DMS53 treated with DMSO at 0.1 percent for 48 hours (cell line): ENCODE measurements at regions not wholly inside any gene's neighbourhood (a gene's known extent, or its start where the extent isn't known, plus 50 kb on each side); places are given as distances from the start of the nearest gene placed in this dataset.
A peak's percentile ranks its signal among the peaks of the same experiment; 100 is the strongest.
"Not testable (repeated sequence)": the region's sequence is repeated elsewhere in the genome, so short reads cannot be mapped to it uniquely, and the experiment has no call there.

Experiments
- DNase-seq: peaks from one replicate; lab custom pipeline; 2025; ENCODE audit not compliant: unreplicated experiment; lab: John Stamatoyannopoulos, UW

DNA sequence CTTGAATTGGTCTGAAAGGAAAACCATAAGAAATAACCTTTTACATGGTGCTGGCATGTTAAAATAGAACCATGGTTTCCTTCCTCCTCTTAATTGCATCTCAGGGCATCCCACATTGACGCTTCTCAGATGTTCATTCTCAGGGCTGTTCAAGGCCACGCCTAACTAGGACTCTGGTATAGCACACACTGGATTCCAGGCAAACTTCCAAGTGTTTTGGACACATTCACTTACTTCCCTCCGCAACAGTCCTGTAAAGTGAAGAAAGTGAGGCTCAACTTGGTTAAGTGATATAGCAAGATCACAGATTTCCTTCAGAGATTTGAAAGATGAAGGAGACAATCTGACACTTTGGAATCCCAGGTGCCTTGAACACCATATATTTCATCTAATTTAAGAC lies 244.8 kb downstream of the DUSP10 start:
- no peak for DNase-seq

DNA sequence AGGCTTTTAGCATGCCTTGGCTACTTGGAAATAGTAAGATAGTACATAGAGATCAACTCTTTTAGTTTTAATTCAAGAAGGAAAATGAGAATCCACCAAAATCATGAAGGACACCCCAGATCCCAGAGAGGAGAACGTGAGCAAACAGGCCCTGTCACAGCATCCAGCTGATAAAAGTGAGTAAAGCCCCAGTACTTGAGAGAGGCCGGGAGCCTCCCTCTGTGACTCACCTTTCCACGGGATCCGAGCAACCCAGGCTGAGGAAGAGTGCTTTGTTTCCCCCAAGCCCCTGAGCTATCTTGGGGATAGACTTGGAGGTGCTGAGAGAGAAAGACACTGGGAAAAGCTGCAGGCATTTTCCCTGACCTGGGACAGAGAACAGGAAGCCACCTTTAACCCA lies 238.6 kb downstream of the DUSP10 start:
- no peak for DNase-seq

DNA sequence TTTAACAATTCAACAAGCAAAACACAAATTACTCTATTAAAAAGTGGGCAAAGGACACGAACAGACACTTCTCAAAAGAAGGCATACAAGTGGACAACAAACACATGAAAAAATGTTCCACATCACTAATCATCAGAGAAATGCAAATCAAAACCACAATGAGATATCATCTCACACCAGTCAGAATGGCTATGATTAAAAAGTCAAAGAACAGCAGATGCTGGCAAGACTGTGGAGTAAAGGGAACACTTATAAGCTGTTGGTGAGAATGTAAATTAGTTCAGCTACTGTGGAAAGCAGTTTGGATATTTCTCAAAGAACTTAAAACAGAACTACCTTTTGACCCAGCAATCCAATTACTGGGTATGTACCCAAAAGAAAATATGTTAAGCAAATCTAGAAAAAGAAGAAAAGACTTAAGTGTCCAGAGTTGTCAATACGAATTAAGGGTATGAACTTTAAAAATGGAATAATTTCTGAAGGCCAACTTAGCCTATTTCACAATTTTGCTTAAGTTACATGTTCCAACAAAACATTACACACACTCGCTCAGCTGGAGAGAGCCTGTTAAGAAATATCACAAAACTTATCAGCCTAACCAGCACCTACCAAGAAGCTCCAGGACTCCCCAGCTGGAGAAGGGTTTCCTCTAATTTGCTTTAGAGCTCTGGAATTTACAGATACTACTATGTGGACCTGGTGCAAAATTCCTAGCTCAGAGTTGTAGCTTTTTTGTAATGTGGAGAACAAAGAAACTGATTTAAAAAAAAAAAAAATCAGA lies 232.1 kb downstream of the DUSP10 start:
- DNase-seq: no peak

DNA sequence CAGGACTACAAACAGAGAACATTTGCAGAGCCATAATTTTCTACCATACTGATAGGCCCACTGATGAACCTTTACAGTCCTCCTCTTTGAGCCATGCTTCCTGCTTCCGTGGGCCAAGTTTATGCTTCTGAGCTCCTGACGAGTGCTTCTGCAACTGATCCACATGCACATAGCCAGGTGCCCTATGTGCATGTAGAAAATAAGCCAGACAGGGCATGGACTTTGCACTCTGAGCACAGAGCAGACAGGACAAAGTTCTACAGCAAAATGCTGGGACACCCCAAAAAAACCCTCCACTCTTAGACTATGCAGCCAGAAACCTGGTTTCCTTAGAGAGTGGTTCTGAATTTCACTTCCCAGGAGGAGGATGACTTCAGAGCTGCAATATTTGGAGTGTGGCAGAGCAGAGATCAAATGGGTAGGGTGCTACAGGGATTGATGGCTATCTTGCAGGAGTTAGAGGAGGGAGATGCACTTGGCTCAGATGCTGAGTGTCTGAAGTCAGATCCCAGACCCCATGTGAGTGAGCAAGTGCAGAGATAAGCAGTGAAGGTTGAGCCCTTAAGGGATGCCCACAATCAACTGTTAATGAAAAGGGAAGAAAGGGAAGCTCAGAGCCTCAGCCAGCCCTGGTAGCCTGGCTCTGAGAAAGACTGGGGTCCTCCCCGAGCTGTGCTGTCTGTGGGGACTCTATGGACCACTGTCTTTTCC lies 230.9 kb downstream of the DUSP10 start:
- peak; percentile 7 for DNase-seq

DNA sequence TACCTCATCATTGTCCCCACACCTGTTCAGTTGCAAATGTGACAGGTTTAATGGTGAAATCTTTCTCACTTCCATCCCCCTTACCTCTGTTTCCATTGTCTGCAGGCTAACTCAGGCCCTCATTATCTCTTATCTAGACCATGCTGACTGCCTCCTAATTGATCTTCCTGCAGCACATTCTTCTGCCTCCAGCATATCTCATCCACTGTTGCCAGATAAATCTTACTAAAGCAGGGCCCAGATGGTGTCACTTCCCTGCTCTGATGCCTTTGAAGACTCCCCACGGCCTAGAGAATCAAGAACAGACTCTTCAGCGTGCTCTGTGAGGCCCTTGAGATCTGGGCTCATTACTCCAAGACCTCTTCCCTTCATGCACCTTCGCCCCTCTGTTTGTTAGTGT lies 230.1 kb downstream of the DUSP10 start:
- no peak for DNase-seq

DNA sequence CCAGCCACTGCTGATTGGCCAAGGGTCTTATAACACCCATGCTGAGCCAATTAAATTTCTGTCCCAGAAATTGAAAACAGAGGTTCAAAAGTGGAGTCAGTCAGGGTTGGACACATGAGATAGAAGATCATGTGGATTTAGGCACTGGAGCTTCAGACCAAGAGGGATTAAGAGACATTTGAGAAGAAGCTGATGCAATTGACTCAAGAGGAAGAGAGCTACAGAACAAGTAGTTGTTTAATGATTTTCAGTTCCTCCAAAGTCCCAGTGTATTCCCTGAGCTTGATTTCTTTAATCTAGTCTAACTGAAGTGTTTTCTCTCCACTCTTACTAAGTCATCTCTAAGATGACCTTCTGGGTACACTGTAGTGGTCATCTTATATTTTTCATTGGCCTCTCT lies 227.1 kb downstream of the DUSP10 start:
- no peak for DNase-seq

DNA sequence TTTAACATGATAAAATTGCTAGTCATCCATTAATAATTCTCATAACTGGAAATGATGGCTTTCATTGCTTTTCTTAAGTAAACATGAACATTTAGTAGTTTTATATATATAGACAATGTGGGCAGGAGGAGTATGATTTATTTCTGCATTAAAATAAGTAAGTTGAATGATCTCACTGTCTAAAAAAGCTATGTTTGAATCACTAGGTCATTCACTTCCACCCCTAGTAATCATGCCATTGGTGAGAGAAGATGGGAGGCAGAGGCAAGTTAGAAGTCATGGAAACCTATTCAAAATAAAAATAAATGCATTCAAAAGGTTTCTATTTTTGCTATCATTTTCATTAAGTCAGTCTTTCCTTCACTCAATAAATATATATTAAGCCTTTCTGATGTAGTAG lies 226.4 kb downstream of the DUSP10 start:
- no peak for DNase-seq

DNA sequence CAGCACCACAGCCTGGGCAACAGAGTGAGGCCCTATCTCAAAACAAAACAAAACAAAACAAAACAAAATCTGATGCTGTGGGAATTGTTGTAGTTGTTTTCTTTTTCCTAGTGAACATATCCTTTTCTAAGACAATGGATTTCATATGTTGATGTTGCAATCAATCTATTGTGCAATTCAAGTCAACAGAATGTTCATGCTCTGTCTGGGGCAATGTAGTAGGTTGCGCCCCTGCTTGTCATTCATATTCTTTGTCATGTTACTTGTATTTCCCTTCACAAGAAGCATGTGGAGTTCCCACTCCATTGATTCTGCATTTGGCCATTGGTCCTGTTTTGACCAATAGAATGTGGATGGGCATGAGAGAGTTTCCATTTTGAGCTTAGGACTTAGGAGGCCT lies 223.9 kb downstream of the DUSP10 start:
- no peak for DNase-seq

DNA sequence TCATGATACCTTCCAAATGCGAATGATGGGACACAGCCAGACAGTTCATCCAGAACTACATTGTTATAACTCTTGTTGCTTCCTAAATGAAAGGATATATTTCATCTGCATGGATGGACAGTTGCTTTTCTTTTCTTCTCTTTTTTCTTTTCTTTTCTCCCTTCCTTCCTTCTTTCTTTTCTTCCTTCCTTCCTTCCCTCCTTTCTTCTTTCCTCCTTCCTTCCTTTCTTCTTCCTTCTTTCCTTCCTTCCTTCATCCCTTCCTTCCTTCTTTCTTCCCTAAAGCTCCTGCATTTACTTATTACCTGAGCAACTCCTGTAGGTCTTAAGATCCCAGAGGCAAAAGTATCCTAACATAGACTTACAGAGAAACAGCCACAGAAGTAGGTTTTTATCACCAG lies 221.6 kb downstream of the DUSP10 start:
- DNase-seq: no peak

DNA sequence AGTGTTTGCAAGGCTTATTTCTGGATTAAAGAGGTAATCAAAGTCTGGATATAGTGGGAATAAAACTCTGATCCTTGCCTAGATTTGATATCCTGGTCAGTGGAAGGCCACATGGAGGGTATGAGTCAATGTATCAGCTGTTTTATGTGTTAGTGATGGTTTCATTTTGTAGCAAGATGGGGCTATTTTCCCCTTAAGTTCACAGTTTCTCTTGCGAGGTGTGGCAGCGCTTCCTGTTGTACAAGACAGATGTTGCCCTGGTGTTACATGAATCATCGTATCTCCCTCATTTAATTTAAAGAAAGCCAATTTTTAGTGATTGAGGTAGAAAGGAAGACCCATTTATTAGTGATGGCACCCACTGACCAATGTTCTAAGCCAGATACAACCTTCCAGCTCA lies 220.2 kb downstream of the DUSP10 start:
- DNase-seq: no peak

DNA sequence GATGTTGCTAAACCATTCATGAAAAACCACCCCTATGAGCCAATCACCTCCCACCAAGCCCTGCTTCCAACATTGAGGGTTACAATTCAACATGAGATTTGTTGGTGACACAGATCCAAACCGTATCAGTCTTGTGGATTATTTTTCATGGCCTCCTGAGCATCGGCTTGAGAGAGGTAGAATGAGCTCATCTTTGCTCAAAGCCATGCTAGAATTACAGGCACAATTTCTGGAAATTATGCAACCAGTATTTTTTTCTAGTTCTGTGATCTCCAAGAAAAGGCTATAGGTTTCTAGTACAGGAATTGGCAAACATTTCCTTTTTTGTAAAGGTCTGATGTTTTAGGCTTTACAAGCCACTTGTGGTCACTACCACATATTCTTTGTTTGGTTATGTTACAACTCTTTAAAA lies 219.4 kb downstream of the DUSP10 start:
- no peak for DNase-seq

DNA sequence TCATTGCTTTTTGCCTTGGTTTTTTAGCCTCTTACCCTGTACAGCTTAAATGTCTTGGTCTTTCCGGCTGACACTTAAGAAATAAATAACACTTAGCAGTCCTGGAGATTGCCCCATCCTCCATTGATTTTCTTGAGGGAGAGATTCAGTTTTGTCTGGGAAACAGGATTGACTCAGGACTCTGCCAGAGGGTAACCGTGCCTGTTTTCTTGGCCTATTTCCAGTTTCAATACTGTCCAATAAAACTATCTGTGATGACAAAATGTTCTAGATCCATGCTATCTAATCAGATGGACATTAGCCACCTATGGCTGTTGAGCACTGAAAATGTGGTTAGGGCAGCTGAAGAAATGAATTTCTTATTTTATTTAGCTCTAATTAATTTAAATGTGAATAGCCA lies 216.1 kb downstream of the DUSP10 start:
- no peak for DNase-seq

DNA sequence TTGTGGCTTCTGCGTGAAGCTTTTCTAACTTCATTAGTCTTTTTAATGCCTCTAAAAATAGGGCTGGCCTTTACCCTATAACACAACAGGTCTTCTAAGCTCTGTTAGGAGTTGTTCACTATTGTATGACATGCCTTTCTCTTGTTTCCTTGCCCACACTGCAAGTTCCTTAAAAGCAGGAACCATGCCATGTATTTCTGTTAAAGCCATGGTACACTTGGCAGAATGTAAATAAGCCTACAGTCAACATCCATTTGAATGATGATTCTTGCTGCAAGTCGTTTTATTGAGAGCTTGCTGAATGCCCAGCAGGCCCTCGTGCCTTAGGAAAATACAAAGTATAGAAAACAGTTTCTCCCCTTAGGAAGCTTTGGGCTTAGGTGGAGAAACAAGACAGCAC lies 214.6 kb downstream of the DUSP10 start:
- peak; percentile 15 for DNase-seq

DNA sequence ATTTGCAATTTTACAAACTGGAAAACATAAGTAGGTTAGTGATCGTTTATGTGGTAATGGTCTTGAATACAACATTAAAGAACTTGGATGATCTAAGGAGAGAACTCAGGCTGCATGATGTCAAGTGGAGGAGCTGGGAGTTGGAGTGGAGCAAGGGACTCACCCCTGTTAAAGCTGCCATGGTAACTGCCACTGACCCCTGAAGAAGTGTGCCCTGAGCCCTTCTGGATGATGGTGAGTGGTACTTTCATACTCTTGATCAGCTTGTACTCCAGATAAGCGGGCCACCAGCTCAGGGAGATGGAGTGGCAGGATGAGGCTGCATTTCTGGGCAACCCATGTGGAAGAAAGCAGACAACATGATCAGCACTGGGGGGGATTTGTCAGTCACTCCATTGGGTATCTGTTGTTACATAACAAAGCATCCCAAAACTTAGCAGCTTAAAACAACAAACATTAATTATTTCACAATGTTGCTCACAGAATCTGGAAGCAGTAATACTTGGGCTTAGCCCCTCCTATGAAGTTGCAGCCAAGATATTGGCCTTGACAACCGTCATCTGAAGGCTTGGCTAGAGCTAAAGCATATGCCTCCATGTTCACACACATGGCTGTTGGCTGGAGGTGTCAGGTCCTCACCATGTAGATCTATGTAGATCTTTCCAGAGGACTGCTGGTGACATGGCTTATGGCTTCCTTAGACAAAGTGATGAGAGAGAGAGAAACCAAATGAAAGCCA lies 213.8 kb downstream of the DUSP10 start:
- DNase-seq: no peak

DNA sequence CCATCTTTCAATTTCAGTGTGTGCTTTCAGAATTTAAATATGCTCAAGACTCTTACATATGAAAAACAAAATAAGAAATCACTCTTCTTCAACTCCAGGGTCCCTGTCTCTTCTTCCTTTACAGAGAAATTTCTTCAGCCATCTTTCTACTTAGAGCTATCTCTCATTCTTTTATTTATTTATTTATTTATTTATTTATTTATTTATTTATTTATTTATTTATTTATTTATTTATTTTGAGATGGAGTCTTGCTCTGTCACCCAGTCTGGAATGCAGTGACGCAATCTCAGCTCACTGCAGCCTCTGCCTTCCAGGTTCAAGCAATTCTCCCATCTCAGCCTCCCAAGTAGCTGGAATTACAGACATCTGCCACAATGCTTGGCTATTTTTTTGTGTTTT lies 211.7 kb downstream of the DUSP10 start:
- not testable (repeated sequence) for DNase-seq

DNA sequence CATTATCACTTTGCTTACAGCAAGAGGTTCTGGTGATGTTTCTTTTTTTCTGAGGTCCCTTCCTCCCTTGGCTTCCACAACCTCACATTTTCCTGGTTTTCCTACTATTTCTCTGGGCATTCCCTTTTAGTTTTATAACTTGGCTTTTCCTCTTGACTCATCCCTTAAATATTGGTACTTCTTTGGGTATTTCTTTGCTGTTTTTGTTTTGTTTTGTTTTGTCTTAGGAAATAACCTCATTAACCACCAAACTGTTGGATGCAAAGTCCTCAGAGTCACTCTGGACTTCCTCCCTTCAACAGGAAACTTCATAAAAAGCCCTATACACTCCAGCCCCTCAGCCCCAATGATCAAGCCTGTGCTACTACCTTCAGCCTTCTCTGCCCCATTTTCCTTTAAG lies 211.1 kb downstream of the DUSP10 start:
- no peak for DNase-seq

DNA sequence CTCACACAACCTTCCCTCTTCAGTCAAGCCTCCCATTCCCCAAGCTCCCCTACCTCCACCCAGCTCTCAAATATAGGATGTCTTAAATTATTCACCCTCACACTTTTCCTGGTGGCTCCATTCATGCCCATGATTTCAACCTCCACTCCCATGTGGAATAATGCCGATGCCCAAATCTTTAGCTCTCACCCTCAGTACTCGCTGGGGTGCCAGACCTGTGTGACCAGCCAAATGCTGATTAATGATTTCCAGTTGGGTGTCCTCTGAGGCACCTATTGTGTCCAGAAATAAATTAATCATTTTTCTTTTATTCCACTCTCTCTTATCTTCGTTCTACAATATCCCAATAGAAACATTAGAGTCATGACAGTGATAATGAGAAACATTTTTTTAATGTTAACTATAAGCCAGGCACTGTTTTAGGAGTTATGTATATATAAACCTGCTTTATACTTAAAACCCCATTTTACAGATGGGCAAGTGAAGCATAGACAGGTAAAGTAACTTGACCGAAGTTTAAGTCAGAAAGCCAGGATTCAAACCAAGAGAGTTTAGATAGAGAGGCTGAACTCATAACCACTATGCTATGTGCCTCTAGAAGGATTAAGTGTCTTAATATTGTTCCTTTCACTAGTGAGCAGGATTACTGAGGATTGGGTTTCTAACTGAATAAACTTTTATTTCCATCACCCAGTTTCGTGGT lies 209.7 kb downstream of the DUSP10 start:
- no peak for DNase-seq

DNA sequence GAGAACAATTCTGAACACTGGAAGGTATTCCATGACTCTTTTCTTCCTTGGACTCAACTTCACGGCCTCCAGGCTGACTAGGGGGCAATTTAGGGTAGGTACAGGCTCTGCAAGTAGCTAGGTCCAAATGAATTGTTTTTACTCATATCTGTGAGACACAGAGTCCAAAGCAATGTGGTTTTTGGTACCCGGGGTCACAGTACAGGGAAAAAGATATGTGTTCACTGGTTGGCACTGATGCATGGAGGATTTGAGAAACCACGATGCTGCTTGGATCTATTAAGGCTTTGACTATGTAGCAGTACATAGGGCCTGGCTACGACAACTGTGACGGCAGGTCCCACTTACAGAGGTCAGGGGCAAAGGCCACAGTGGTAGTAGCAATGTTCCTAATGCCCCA lies 200.6 kb downstream of the DUSP10 start:
- no peak for DNase-seq

DNA sequence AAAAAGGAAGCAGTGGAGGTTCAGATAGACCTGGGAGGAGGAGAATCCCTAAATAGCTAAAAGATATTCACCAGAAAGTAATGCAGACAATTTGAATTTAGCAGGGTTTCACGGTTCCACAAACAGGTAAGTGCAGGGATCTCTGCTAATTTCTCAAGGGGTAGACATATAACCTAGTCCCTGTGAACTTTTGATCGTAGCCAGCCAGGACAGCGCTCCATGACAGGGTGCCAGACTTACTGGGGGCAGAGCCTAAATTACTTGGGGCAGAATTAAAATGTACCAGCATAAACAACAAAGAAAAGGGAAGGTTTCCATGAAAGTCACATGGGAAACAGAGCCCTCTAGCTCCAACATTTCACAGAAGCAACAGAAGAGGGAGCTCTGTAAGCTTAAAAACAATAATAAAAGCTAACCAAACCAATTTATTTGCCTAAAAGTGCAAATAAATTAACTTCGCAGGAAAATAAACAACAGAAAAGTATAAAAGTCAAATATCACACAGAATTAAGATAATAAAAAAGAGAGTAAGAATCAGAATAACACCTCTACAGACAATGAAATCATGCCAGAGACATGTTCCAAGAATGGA lies 198.3 kb downstream of the DUSP10 start:
- peak; percentile 36 for DNase-seq

DNA sequence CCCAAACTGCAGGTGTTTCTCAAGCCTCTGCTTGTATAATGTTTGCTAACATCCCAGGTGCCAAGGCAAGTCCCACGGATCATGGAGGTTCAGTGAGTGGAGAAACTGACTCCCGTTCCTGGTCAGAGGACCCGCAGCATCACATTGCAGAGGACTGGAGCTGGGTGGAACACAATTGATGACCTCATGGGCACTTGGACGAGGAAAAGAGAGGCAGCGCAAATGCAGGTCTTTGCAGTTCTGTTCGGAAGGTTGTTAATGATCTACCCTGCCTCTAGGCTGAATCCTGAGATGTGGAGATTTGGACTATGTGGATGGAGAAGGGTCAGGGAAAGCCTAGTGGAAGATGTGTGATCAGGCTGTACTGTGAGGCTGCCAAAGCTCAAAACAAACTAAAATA lies 192.9 kb downstream of the DUSP10 start:
- no peak for DNase-seq

DNA sequence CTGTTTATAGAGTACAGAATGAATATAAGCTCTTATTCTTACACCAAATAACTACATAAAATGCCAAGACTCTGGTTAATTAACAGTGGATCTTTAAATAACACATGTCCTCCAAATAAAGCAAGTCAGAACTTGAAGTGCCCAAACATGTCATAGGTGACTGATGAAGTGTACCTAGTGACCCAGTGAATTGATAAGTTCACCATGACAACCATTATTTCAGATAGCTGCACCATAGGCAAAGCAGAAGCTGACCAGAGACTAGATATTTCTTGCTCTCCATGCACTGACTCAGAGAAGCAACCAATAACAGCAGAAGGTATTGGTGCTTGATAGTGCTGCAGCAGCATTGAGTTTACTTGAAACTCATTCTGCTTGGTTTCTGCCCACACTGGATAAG lies 192.1 kb downstream of the DUSP10 start:
- no peak for DNase-seq
